Ovary (tissue), 3 donors: ENCODE measurements at regions not wholly inside any gene's neighbourhood (a gene's known extent, or its start where the extent isn't known, plus 50 kb on each side); places are given as distances from the start of the nearest gene placed in this dataset.

Experiments used
- CTCF ChIP-seq, 3 donors: fragments of 450-650 bp in 2 of 3; fragments of 200-600 bp in 1 of 3; IDR thresholded peaks; one replicate each; pipeline versions ENCODE4 v1.5.1 to v1.8.0; 2016 to 2022; ENCODE audit warnings: antibody characterized with exemption in 3 of 3, mild to moderate bottlenecking in 1 of 3
- POLR2A ChIP-seq: fragments of 450-650 bp; IDR thresholded peaks from one replicate; pipeline ENCODE4 v1.6.1; 2017; ENCODE audit warnings: antibody characterized with exemption, mild to moderate bottlenecking, moderate library complexity
- donor health status: DM: no; HTN: no; CAD: no.

GRCh38 chr21:35810431-35810970, 249.8 kb downstream of the SETD4 start:
- no peak for TF ChIP-seq POLR2A
- no peak for TF ChIP-seq CTCF (IDR thresholded peaks at IDR 0.05)
